Skeletal muscle cell (primary cell): ENCODE measurements at regions not wholly inside any gene's neighbourhood (a gene's known extent, or its start where the extent isn't known, plus 50 kb on each side); places are given as distances from the start of the nearest gene placed in this dataset.

Experiments
- DNase-seq: peaks from one replicate; pipeline ENCODE4 v3.0.0-alpha.2; 2010; ENCODE audit warnings: low read depth
- H3K4me3 ChIP-seq: 2 replicates; pipeline ENCODE4 v1.5.1; 2011; ENCODE audit warnings: low read depth, mild to moderate bottlenecking, control low read depth, low read length, moderate library complexity

- no peak overlapping the region for H3K4me3 ChIP-seq
- DNase-seq: no peak
Observed at GRCh38 chr20:22412977-22413868, 171.1 kb downstream of the FOXA2 start.

- no peak overlapping the region for H3K4me3 ChIP-seq
- DNase-seq: no peak
Observed at GRCh38 chr20:22411627-22412450, 172.5 kb downstream of the FOXA2 start.

DNA sequence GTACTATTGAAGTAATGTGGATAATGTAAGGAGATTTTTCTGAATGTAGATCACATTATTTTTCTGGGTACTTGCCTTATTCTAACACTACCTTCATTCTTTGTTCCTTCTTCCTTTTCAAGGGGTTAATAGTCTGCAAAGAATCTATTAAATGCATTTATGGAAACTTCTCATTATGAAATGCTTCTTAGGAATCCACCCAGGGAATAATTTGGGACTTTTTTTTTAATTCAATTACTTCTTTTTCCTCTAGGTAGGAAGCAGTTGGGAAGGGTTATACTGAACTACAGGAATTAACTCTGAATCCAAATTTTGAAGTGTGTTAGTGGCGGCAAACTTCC is 173.1 kb downstream of the FOXA2 start:
- no peak overlapping the region for H3K4me3 ChIP-seq
- no peak for DNase-seq

GRCh38 chr20:22410556-22411130 is 173.7 kb downstream of the FOXA2 start:
- DNase-seq: no peak
- H3K4me3 ChIP-seq: no peak overlapping the region

DNA sequence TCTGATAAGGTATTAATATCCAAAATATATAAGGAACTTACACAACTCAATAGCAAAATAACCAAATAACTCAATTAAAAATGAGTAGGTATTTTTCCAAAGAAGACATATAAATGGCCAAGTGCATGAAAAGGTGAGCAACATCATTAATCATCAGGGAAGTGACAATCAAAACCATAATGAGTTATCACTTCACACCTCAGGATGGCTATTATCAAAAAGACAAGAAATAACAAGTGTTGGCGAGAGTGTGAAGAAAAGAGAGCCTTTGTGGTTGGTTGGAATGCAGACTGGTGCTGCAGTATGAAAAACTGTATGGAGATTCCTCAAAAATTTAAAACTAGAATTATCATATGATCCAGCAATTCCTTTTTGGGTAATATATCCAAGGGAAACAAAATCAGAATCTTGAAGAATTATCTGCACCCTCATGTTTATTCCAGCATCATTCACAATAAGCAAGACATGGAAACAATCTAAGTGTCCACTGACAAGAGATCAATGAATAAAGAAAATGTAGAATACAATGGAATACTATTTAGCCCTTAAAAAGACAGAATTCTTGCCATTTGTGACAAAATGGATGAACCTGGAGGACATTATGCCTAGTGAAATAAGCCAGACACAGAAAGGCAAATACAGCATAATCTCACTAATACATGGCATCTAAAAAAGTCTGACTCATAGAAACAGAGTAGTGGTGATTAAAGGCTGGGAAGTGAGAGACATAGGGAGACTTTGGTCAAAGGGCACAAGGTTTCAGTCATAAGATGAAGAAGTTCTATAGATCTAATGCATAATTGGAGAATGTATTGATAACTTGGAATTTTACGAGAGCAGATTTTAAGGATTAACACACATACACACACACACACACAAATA is 175.6 kb downstream of the FOXA2 start:
- no peak overlapping the region for H3K4me3 ChIP-seq
- DNase-seq: no peak

DNA sequence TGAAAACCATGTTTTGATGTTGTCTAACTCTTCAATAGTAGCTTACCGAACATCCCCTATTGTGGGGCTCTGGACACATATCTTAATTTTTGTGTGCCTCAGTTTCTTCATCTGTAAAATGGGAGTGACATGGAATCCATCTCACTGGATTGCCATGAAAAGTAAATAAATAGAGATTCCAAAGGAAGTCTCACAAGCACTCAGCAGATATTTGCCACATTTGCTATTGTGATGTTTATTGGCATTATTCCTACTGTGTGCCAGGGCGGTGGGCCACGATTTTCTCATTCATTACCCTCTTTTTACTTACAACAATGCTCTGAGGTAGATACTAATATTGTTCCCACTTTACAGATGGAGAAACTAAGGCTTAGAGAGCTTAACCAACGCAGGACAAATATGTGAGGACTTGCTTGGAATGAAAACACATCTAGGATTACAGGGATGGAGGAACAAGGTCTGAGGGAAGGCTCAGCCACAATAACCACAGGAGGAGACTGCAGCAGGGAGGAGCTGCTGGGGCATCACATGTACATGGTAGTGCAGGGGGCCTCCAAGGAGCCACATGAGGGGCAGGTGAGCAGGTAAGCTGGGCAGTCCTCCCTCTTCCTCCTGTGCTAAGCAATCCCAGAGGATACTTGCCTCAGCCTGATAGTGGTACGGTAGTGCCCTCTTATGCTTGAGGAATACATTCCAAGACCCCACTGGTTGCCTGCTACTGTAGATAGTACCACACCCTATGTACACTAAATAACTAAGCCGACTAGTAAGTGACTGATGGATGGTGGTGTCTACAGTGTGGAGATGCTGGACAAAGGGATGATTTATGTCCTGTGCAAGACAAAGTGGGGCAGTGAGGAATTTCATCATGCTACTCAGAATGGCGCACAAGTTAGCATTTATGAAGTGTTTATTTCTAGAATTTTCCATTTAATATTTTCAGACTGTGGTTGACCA is 176.9 kb downstream of the FOXA2 start:
- no peak overlapping the region for H3K4me3 ChIP-seq
- no peak for DNase-seq

DNA sequence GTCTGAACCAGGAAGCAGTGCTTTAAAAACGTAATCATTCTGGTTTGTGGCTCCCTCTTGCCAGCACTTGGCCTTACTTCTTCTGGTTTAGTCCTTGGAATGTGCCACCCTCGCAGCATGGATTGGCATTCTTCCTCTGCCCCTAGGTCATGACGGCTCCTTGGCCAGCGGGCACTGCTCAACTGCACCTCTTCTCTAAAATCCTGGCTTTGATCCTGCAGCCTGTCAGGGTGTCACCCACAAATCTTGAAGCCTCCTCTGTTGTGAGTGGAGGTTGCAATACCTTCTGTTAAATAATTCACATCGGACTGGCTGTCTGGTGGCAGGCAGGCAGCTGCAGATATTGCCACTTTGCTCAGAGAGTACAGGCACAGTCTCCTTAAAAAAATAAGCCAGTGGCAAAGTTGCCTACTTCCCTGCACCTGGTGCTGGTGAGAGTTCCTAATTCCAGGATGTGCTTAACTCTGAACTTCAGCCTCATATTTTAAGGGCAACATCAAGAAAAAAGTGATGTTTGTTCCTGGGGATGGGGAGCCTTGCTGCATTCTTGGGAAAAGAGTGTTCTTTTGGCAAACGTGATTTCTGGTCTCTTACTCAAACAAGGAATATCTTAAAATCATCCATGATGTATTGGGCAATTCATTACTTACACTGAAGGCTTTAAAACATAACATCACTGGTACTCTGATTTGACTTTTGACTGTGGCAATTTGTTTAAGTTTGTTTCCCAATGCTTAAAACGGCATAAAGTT is 179.8 kb downstream of the FOXA2 start:
- no peak for DNase-seq
- H3K4me3 ChIP-seq: no peak overlapping the region

DNA sequence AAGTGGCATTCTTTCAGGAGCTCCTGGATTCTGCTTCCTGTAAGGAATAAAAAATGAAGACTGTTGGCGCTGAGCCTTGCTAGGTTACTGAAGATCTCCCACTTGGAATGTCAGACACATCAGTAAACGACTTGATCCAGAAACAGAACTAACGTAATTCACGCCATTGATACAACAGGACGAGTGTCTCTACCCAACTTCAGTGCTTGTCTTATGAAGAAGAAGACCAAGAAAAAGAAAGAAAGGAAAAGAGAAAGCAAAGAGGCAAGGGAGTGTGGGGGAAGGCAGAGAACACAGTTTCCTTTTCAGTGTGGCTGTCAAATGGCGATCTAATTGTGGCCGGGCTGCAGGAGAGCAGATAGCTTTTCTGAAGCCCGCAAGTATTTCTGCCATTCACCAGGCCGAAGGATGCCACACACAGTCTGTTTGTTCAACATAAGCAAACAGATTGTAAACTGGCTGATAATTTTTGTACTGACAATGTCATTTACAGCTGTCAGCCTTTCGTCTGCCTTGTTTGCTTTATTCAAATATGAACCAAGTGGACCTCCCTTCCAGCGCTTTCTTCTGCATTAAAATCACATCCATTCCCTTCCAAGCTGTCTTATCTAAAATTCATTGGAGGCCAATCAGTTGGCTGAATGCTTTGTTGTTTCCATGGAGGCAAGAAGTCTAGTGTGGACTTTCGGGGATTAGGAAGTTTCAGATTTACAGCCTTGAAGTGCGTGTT is 180.6 kb downstream of the FOXA2 start:
- H3K4me3 ChIP-seq: peak overlapping the region; percentile 29
- DNase-seq: no peak

- H3K4me3 ChIP-seq: peak overlapping the region; percentile 29
- DNase-seq: no peak
Observed at GRCh38 chr20:22403022-22403631, 181.2 kb downstream of the FOXA2 start.

DNA sequence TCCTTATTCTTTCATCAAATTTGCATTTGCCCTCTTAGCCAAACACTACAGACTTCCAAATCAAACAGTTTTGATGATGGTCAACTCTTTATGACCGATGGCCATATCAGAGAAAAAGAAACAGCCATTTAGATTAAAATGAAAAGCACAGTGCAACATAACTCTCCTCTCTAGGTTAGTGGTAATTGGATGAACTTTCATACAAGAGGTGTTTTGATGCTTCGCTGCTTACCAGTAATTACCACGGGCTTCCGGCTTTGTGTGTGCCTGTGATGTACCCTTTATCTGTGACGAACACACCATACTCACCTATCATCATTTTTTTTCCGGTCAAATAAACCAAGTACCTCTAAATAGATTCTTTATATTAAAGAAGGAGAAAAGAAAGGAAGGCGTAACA is 181.8 kb downstream of the FOXA2 start:
- no peak for DNase-seq
- no peak overlapping the region for H3K4me3 ChIP-seq

- DNase-seq: no peak
- no peak overlapping the region for H3K4me3 ChIP-seq
Observed at GRCh38 chr20:22400440-22400839, 183.9 kb downstream of the FOXA2 start.

DNA sequence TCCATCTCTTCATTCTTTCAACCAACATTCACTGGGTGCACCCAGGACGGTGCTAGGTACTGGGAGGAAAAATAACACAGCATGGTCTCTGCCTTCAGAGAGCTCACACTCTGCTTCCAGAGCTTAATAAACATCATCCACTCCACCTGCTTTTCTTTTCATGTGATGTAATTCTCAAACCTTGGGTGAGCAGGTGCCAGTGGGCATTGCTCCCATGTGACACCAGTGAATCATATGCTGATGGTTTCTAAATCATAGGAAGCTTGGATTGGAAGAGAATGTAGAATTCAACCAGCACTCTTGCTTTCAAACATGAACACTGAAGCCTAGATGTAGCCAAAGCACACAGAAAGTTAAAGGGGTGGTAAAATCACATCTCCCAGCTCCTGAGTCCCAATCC is 189.8 kb downstream of the FOXA2 start:
- DNase-seq: no peak
- no peak overlapping the region for H3K4me3 ChIP-seq

GRCh38 chr20:22390543-22390903 is 193.8 kb downstream of the FOXA2 start:
- no peak overlapping the region for H3K4me3 ChIP-seq
- no peak for DNase-seq

- DNase-seq: no peak
- no peak overlapping the region for H3K4me3 ChIP-seq
Observed at GRCh38 chr20:22389836-22390542, 194.4 kb downstream of the FOXA2 start.

GRCh38 chr20:22387452-22387851 is 196.9 kb downstream of the FOXA2 start:
- no peak for DNase-seq
- H3K4me3 ChIP-seq: no peak overlapping the region

- H3K4me3 ChIP-seq: no peak overlapping the region
- DNase-seq: no peak
Observed at GRCh38 chr20:22386306-22386623, 198.1 kb downstream of the FOXA2 start.
